ENCODE measurements at regions not wholly inside any gene's neighbourhood (a gene's known extent, or its start where the extent isn't known, plus 50 kb on each side); places are given as distances from the start of the nearest gene placed in this dataset.
"Not testable (repeated sequence)": the region's sequence is repeated elsewhere in the genome, so short reads cannot be mapped to it uniquely, and the experiment has no call there.

GRCh38 chr2:226464380-226464779 is 335.2 kb downstream of the IRS1 start:
- Histone ChIP-seq H3K4me1 (ENCODE audit: control insufficient read depth in 2 of 3, insufficient read depth in 2 of 3, low read depth in 1 of 3, low read length in 3 of 3) (no peaks in the 10 kb centered on the region), H3K27me3 (ENCODE audit: control insufficient read depth, insufficient read depth, low read length) (no peaks in the 10 kb centered on the region), H3K9ac (ENCODE audit: low read length in 3 of 3) (no peak overlapping the region), H3K9me3 (ENCODE audit: control insufficient read depth in 2 of 3, insufficient read depth in 1 of 3, low read length in 3 of 3) (no peaks in the 10 kb centered on the region), H3K36me3 (ENCODE audit: control insufficient read depth in 2 of 3, insufficient read depth in 3 of 3, low read length in 3 of 3) (no peaks in the 10 kb centered on the region), H3K4me3 (ENCODE audit: low read length in 3 of 3) (no peak overlapping the region), H3K27ac (ENCODE audit: low read depth in 2 of 2, low read length in 2 of 2) (no peak overlapping the region)
- intact Hi-C loops (cut with DNase I), result no loop called here
- TF ChIP-seq CTCF (IDR thresholded peaks at IDR 0.05; ENCODE audit: borderline replicate concordance, extremely low read depth, insufficient read depth), result no peak
- no peak for FAIRE-seq
- no peak for DNase-seq

GRCh38 chr2:226463154-226463553 is 336.5 kb downstream of the IRS1 start:
- no peaks in the 10 kb centered on the region for H3K4me1 ChIP-seq (ENCODE audit: control insufficient read depth in 2 of 3, insufficient read depth in 2 of 3, low read depth in 1 of 3, low read length in 3 of 3)
- no peak for TF ChIP-seq CTCF (IDR thresholded peaks at IDR 0.05; ENCODE audit: borderline replicate concordance, extremely low read depth, insufficient read depth)
- H3K36me3 ChIP-seq (ENCODE audit: control insufficient read depth in 2 of 3, insufficient read depth in 3 of 3, low read length in 3 of 3), result no peaks in the 10 kb centered on the region
- intact Hi-C loops (cut with DNase I), result no loop called here
- H3K9ac ChIP-seq (ENCODE audit: low read length in 3 of 3), result no peak overlapping the region
- no peak for DNase-seq
- H3K27ac ChIP-seq (ENCODE audit: low read depth in 2 of 2, low read length in 2 of 2), result no peak overlapping the region
- FAIRE-seq, result no peak
- no peaks in the 10 kb centered on the region for H3K9me3 ChIP-seq (ENCODE audit: control insufficient read depth in 2 of 3, insufficient read depth in 1 of 3, low read length in 3 of 3)
- H3K27me3 ChIP-seq (ENCODE audit: control insufficient read depth, insufficient read depth, low read length), result no peaks in the 10 kb centered on the region
- no peak overlapping the region for H3K4me3 ChIP-seq (ENCODE audit: low read length in 3 of 3)

GRCh38 chr2:226461981-226462380 is 337.6 kb downstream of the IRS1 start:
- DNase-seq (no peak), FAIRE-seq (no peak)
- intact Hi-C loops (cut with DNase I), result no loop called here
- H3K9me3 ChIP-seq (ENCODE audit: control insufficient read depth in 2 of 3, insufficient read depth in 1 of 3, low read length in 3 of 3), result no peaks in the 10 kb centered on the region
- H3K27me3 ChIP-seq (ENCODE audit: control insufficient read depth, insufficient read depth, low read length), result no peaks in the 10 kb centered on the region
- H3K4me1 ChIP-seq (ENCODE audit: control insufficient read depth in 2 of 3, insufficient read depth in 2 of 3, low read depth in 1 of 3, low read length in 3 of 3), result no peaks in the 10 kb centered on the region
- H3K27ac ChIP-seq (ENCODE audit: low read depth in 2 of 2, low read length in 2 of 2), result no peak overlapping the region
- H3K4me3 ChIP-seq (ENCODE audit: low read length in 3 of 3), result no peak overlapping the region
- TF ChIP-seq CTCF (IDR thresholded peaks at IDR 0.05; ENCODE audit: borderline replicate concordance, extremely low read depth, insufficient read depth), result no peak
- H3K9ac ChIP-seq (ENCODE audit: low read length in 3 of 3), result no peak overlapping the region
- no peaks in the 10 kb centered on the region for H3K36me3 ChIP-seq (ENCODE audit: control insufficient read depth in 2 of 3, insufficient read depth in 3 of 3, low read length in 3 of 3)

- FAIRE-seq; H3K9ac ChIP-seq (ENCODE audit: low read length in 3 of 3); H3K27me3 ChIP-seq (ENCODE audit: control insufficient read depth, insufficient read depth, low read length); DNase-seq; H3K4me1 ChIP-seq (ENCODE audit: control insufficient read depth in 2 of 3, insufficient read depth in 2 of 3, low read depth in 1 of 3, low read length in 3 of 3); H3K36me3 ChIP-seq (ENCODE audit: control insufficient read depth in 2 of 3, insufficient read depth in 3 of 3, low read length in 3 of 3); intact Hi-C loops (cut with DNase I); H3K4me3 ChIP-seq (ENCODE audit: low read length in 3 of 3); H3K27ac ChIP-seq (ENCODE audit: low read depth in 2 of 2, low read length in 2 of 2); H3K9me3 ChIP-seq (ENCODE audit: control insufficient read depth in 2 of 3, insufficient read depth in 1 of 3, low read length in 3 of 3): not testable (repeated sequence)
These were observed 343.5 kb downstream of the IRS1 start for GRCh38 chr2:226456144-226456543.
